Right lobe of liver (tissue), 4 donors: ENCODE measurements at regions not wholly inside any gene's neighbourhood (a gene's known extent, or its start where the extent isn't known, plus 50 kb on each side); places are given as distances from the start of the nearest gene placed in this dataset.
A peak's percentile ranks its signal among the peaks of the same experiment; 100 is the strongest.

ENCODE experiments used
- CTCF ChIP-seq, 4 donors: fragments of 200-600 bp in 3 of 4; fragments of 450-650 bp in 1 of 4; IDR thresholded peaks; one replicate each; pipeline versions ENCODE4 v1.5.1 to v1.8.0; 2016 to 2022; ENCODE audit warnings: antibody characterized with exemption in 4 of 4, mild to moderate bottlenecking in 2 of 4
- POLR2A ChIP-seq: fragments of 450-650 bp; IDR thresholded peaks from one replicate; pipeline ENCODE4 v1.6.1; 2017; ENCODE audit warnings: antibody characterized with exemption, mild to moderate bottlenecking
- donor health status: DM: no; HTN: no; CAD: no.
- donor health status: DM: no; HTN: no; CAD: no.
- donor health status: DM: no; HTN: yes; CAD: no.

GRCh38 chr10:7054915-7055314 lies 355.9 kb downstream of the SFMBT2 start:
- TF ChIP-seq POLR2A (no peak), CTCF (IDR thresholded peaks at IDR 0.05) (peak in 1 of 4 donors; percentile 12)
